Hepatocyte (in vitro differentiated cells): ENCODE measurements at regions not wholly inside any gene's neighbourhood (a gene's known extent, or its start where the extent isn't known, plus 50 kb on each side); places are given as distances from the start of the nearest gene placed in this dataset.

ENCODE experiments used
- DNase-seq: peaks from one replicate; pipeline ENCODE4 v3.0.0-alpha.2; 2016; ENCODE audit warnings: low spot score
- H2AFZ ChIP-seq: fragments of 200-600 bp; sonication (generic); 2 replicates; pipeline ENCODE4 v1.6.0; 2016; ENCODE audit warnings: antibody characterized with exemption, mild to moderate bottlenecking
- H3K27ac ChIP-seq: fragments of 200-600 bp; sonication (generic); 2 replicates; pipeline ENCODE4 v1.5.1; 2016; ENCODE audit warnings: mild to moderate bottlenecking
- H3K27me3 ChIP-seq: fragments of 200-600 bp; sonication (generic); 2 replicates; pipeline ENCODE4 v1.6.1; 2016
- H3K36me3 ChIP-seq: fragments of 200-600 bp; sonication (generic); replicated peaks from 2 replicates; pipeline ENCODE4 v1.5.1; 2016; ENCODE audit warnings: low read depth; ENCODE audit not compliant: insufficient read depth
- H3K4me1 ChIP-seq: fragments of 200-600 bp; sonication (generic); 2 replicates; pipeline ENCODE4 v1.5.1; 2016; ENCODE audit warnings: mild to moderate bottlenecking, moderate library complexity; ENCODE audit not compliant: insufficient read depth
- H3K4me2 ChIP-seq: fragments of 200-600 bp; sonication (generic); 2 replicates; pipeline ENCODE4 v1.6.0; 2016
- H3K4me3 ChIP-seq: fragments of 200-600 bp; sonication (generic); 2 replicates; pipeline ENCODE4 v1.5.1; 2016; ENCODE audit warnings: mild to moderate bottlenecking
- H3K79me2 ChIP-seq: fragments of 200-600 bp; sonication (generic); 2 replicates; pipeline ENCODE4 v1.6.0; 2017; ENCODE audit warnings: mild to moderate bottlenecking
- H3K9me2 ChIP-seq: fragments of 200-600 bp; sonication (generic); replicated peaks from 2 replicates; pipeline ENCODE4 v1.6.0; 2017; ENCODE audit warnings: mild to moderate bottlenecking; ENCODE audit not compliant: insufficient read depth
- H3K9me3 ChIP-seq: fragments of 200-600 bp; sonication (generic); 2 replicates; pipeline ENCODE4 v1.5.1; 2016; ENCODE audit warnings: low read depth, mild to moderate bottlenecking
- H4K20me1 ChIP-seq: fragments of 200-600 bp; sonication (generic); 2 replicates; pipeline ENCODE4 v1.6.0; 2016; ENCODE audit warnings: mild to moderate bottlenecking; ENCODE audit not compliant: insufficient read depth, poor library complexity, severe bottlenecking
- CTCF ChIP-seq: fragments of 200-600 bp; sonication (generic); IDR thresholded peaks from 2 replicates; pipeline ENCODE4 v1.5.1; 2016; ENCODE audit warnings: antibody characterized with exemption, mild to moderate bottlenecking; ENCODE audit not compliant: poor library complexity
- EZH2 ChIP-seq: fragments of 200-600 bp; sonication (generic); IDR thresholded peaks from 2 replicates; pipeline ENCODE4 v1.6.1; 2016; ENCODE audit warnings: antibody characterized with exemption, mild to moderate bottlenecking, borderline replicate concordance
- EZH2phosphoT487 ChIP-seq: fragments of 200-600 bp; sonication (generic); IDR thresholded peaks from one replicate; pipeline ENCODE4 v1.6.1; 2018; ENCODE audit warnings: antibody characterized with exemption, mild to moderate bottlenecking, low read depth, moderate library complexity; ENCODE audit not compliant: unreplicated experiment, severe bottlenecking
- WGBS: methylation state at CpG from one replicate; pipeline ENCODE4 v1.1.6; 2016; ENCODE audit warnings: low lambda C conversion rate; ENCODE audit errors: missing lambda C conversion rate; 5-methylcytosine and 5-hydroxymethylcytosine counted together

GRCh38 chr6:117072781-117073180 is 192.6 kb upstream of the VGLL2 start:
- Histone ChIP-seq H3K79me2 (no peaks in the 10 kb centered on the region), H3K9me3 (no peaks in the 10 kb centered on the region), H3K27me3 (no peaks in the 10 kb centered on the region), H4K20me1 (no peaks in the 10 kb centered on the region), H3K4me2 (no peak overlapping the region), H3K4me1 (no peaks in the 10 kb centered on the region), H3K9me2 (no peaks in the 10 kb centered on the region), H3K27ac (no peak overlapping the region), H3K4me3 (no peak overlapping the region), H2AFZ (no peak overlapping the region), H3K36me3 (no peaks in the 10 kb centered on the region)
- TF ChIP-seq EZH2phosphoT487: no peak
- TF ChIP-seq CTCF: no peak
- no peak for TF ChIP-seq EZH2
- DNase-seq: no peak
- WGBS: 38% methylated on average over 5 of the region's 5 CpGs

DNA sequence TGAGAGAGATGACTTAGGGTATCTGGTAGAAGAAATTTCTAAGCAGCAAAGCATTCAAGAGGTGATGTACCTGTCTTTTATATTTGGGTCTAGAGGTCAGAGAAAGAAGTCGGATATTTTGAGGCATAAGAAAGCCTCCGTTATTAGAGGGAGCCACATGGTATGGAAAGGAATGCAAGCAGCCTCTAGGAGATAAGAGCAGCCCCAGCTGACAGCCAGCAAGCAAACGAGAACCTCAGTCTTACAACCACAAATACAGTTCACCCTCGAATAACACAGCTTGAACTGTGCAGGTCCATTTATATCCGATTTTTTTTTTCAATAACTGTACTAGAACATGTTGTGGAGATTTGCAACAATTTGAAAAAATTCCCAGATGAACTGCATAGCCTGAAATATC is 190.7 kb upstream of the VGLL2 start:
- H3K4me3 ChIP-seq: no peak overlapping the region
- no peaks in the 10 kb centered on the region for H3K4me1 ChIP-seq
- no peaks in the 10 kb centered on the region for H3K79me2 ChIP-seq
- H3K9me2 ChIP-seq: no peaks in the 10 kb centered on the region
- no peak overlapping the region for H3K27ac ChIP-seq
- H3K27me3 ChIP-seq: no peaks in the 10 kb centered on the region
- H3K4me2 ChIP-seq: no peak overlapping the region
- 17% methylated on average over 5 of the region's 5 CpGs for WGBS
- no peak for TF ChIP-seq EZH2phosphoT487
- TF ChIP-seq EZH2: no peak
- no peak for TF ChIP-seq CTCF
- no peaks in the 10 kb centered on the region for H3K9me3 ChIP-seq
- no peaks in the 10 kb centered on the region for H3K36me3 ChIP-seq
- peak; percentile 14 for DNase-seq
- H2AFZ ChIP-seq: no peak overlapping the region
- H4K20me1 ChIP-seq: no peaks in the 10 kb centered on the region

GRCh38 chr6:117075218-117075617 is 190.1 kb upstream of the VGLL2 start:
- Histone ChIP-seq H3K4me3 (no peak overlapping the region), H4K20me1 (no peaks in the 10 kb centered on the region), H3K9me2 (no peaks in the 10 kb centered on the region), H3K9me3 (no peaks in the 10 kb centered on the region), H3K4me2 (no peak overlapping the region), H3K27ac (no peak overlapping the region), H3K4me1 (no peaks in the 10 kb centered on the region), H2AFZ (no peak overlapping the region), H3K36me3 (no peaks in the 10 kb centered on the region), H3K79me2 (no peaks in the 10 kb centered on the region), H3K27me3 (no peaks in the 10 kb centered on the region)
- 55% methylated on average over 5 of the region's 5 CpGs for WGBS
- TF ChIP-seq CTCF: no peak
- no peak for TF ChIP-seq EZH2phosphoT487
- TF ChIP-seq EZH2: no peak
- DNase-seq: no peak

GRCh38 chr6:117076076-117076475 is 189.3 kb upstream of the VGLL2 start:
- H2AFZ ChIP-seq: no peak overlapping the region
- no peak overlapping the region for H3K4me3 ChIP-seq
- no peaks in the 10 kb centered on the region for H4K20me1 ChIP-seq
- no peak overlapping the region for H3K4me2 ChIP-seq
- H3K79me2 ChIP-seq: no peaks in the 10 kb centered on the region
- no peaks in the 10 kb centered on the region for H3K36me3 ChIP-seq
- H3K27ac ChIP-seq: no peak overlapping the region
- no peaks in the 10 kb centered on the region for H3K9me2 ChIP-seq
- H3K27me3 ChIP-seq: no peaks in the 10 kb centered on the region
- DNase-seq: no peak
- no peaks in the 10 kb centered on the region for H3K9me3 ChIP-seq
- no peaks in the 10 kb centered on the region for H3K4me1 ChIP-seq
- TF ChIP-seq EZH2: no peak
- TF ChIP-seq EZH2phosphoT487: no peak
- no peak for TF ChIP-seq CTCF
- 5% methylated on average over 3 of the region's 3 CpGs for WGBS
